Neutrophil (primary cell): ENCODE measurements at regions not wholly inside any gene's neighbourhood (a gene's known extent, or its start where the extent isn't known, plus 50 kb on each side); places are given as distances from the start of the nearest gene placed in this dataset.

Experiments
- H3K27ac ChIP-seq: fragments of 200-600 bp; sonication (generic); 2 replicates; pipeline ENCODE4 v1.5.1; 2016; ENCODE audit warnings: mild to moderate bottlenecking, moderate library complexity
- H3K27me3 ChIP-seq: fragments of 200-600 bp; sonication (generic); 2 replicates; pipeline ENCODE4 v1.6.0; 2016; ENCODE audit warnings: mild to moderate bottlenecking
- H3K36me3 ChIP-seq: fragments of 200-600 bp; sonication (generic); 2 replicates; pipeline ENCODE4 v1.5.1; 2017
- H3K4me1 ChIP-seq, 2 experiments: fragments of 200-600 bp in 1 of 2; sonication (generic) in 1 of 2; 1 replicate in 1 of 2; 2 replicates in 1 of 2; pipeline versions ENCODE4 v1.5.1 to v1.6.1; 2013 to 2016; ENCODE audit warnings: low read depth in 1 of 2, low read length in 1 of 2, mild to moderate bottlenecking in 1 of 2, moderate library complexity in 1 of 2; ENCODE audit not compliant: control insufficient read depth in 1 of 2, insufficient read depth in 1 of 2
- H3K4me3 ChIP-seq, 2 experiments: fragments of 200-600 bp in 1 of 2; sonication (generic) in 1 of 2; 1 replicate in 1 of 2; 2 replicates in 1 of 2; pipeline ENCODE4 v1.5.1; 2013 to 2016; ENCODE audit warnings: low read depth in 1 of 2, low read length in 1 of 2, mild to moderate bottlenecking in 1 of 2, moderate library complexity in 1 of 2
- H3K9me3 ChIP-seq: fragments of 200-600 bp; sonication (generic); 2 replicates; pipeline ENCODE4 v1.5.1; 2016
- TF ChIP-seq, protein P1 (sequence below): fragments of 200-600 bp; sonication (generic); IDR thresholded peaks from 2 replicates; pipeline ENCODE4 v1.5.1; 2016; ENCODE audit warnings: antibody characterized with exemption

DNA sequence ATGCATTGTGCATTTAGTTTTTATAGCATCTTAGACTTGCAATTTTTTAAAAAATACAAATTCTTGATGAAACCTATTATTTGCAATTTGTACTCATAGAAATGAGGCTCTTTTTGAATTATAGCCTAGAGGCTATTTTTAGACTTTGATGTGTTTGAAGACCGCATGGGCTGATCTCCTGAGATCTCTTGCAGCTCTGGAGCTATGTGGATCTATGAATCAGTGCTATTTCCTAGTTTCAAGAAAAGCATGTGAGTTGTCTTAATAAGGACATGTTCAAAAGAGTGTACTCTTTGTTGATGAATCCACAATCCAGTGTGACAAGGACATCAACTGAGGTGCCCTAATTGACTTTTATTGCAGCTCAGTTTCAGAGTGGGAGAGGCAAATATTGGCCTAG is 620.5 kb downstream of the ETS1 start:
- no peaks in the 10 kb centered on the region for H3K36me3 ChIP-seq
- TF ChIP-seq, protein P1, sequence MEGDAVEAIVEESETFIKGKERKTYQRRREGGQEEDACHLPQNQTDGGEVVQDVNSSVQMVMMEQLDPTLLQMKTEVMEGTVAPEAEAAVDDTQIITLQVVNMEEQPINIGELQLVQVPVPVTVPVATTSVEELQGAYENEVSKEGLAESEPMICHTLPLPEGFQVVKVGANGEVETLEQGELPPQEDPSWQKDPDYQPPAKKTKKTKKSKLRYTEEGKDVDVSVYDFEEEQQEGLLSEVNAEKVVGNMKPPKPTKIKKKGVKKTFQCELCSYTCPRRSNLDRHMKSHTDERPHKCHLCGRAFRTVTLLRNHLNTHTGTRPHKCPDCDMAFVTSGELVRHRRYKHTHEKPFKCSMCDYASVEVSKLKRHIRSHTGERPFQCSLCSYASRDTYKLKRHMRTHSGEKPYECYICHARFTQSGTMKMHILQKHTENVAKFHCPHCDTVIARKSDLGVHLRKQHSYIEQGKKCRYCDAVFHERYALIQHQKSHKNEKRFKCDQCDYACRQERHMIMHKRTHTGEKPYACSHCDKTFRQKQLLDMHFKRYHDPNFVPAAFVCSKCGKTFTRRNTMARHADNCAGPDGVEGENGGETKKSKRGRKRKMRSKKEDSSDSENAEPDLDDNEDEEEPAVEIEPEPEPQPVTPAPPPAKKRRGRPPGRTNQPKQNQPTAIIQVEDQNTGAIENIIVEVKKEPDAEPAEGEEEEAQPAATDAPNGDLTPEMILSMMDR, result no peak
- no peak overlapping the region for H3K27ac ChIP-seq
- H3K4me3 ChIP-seq, result no peak overlapping the region
- H3K4me1 ChIP-seq, result no peaks in the 10 kb centered on the region
- no peaks in the 10 kb centered on the region for H3K27me3 ChIP-seq
- H3K9me3 ChIP-seq, result no peaks in the 10 kb centered on the region

DNA sequence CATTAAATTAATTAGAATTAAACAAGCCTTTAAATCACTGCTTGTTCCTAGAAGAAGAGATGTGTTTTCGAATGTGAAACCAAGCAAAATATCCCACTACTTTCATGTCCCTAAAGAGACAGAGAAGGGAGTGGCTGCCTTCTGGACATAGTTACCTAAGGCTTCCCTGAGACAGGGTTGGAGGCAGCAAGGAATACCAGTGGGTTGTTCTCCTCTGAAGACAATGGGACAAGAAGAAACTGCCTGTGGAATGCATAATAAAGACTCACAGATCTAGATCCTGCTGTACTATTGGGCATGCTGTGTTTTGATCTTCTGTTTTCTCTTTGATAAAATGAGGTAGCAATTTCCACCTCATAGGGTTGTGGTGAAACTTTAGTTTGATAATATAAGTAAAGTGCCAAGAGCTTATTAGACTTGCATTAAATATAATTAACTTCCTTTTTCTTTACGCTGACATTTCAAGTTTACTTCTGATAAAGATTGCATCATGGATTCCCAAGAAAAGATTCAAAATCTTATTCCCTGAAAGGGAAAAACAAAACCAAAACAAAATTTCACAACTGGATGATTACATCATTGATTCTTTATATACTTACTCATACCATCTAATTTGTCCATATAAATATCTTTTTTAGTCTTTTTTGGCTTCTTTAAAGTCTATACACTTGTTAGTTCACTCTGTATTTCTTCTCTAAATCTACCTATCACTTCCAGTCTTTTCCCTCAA is 621.3 kb downstream of the ETS1 start:
- H3K9me3 ChIP-seq, result no peaks in the 10 kb centered on the region
- no peaks in the 10 kb centered on the region for H3K36me3 ChIP-seq
- H3K4me3 ChIP-seq, result no peak overlapping the region
- H3K4me1 ChIP-seq, result no peaks in the 10 kb centered on the region
- no peak overlapping the region for H3K27ac ChIP-seq
- TF ChIP-seq, protein P1, result no peak
- no peaks in the 10 kb centered on the region for H3K27me3 ChIP-seq

DNA sequence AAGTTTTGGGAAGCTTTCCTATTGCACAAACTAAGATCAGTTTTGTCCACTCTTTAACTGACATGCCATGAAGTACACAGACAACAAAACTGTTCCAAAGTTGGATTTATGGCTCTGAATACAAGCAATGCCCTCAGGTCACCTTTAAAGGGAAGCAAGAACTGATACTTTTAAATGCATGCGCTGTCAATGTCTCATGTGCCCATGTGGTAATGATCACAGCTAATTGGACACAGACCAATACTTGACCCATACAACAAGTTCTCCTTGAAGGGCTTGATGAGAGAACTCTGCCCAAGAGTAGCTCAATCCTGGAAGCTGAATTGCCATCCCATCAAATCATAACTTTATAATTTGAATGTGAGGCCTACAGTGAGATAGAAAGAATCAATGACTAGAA is 624.9 kb downstream of the ETS1 start:
- TF ChIP-seq, protein P1, result no peak
- H3K4me1 ChIP-seq, result no peaks in the 10 kb centered on the region
- no peaks in the 10 kb centered on the region for H3K27me3 ChIP-seq
- H3K4me3 ChIP-seq, result no peak overlapping the region
- H3K9me3 ChIP-seq, result no peaks in the 10 kb centered on the region
- H3K36me3 ChIP-seq, result no peaks in the 10 kb centered on the region
- H3K27ac ChIP-seq, result no peak overlapping the region

DNA sequence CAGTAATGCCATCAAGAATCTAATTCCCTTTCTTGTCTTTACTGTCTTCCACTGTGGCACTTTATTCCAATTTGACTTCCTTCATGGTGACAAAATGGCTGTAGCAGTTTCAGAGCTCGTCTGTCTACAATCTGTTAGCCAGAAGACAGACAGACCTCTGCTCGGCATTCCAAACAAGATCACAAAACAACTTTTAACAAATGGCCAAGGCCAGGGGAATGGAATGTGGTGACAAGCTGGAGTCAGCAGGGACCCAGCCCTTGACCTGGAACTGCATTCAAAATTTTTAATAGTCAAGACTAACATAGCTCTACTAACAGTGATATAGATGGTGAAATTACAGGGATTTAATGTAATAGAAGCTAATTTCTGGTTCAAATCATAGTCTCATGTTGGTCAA is 637.2 kb downstream of the ETS1 start:
- Histone ChIP-seq H3K9me3 (no peaks in the 10 kb centered on the region), H3K4me1 (no peaks in the 10 kb centered on the region), H3K27me3 (no peaks in the 10 kb centered on the region), H3K4me3 (no peak overlapping the region), H3K36me3 (no peaks in the 10 kb centered on the region), H3K27ac (no peak overlapping the region)
- TF ChIP-seq, protein P1, result no peak

DNA sequence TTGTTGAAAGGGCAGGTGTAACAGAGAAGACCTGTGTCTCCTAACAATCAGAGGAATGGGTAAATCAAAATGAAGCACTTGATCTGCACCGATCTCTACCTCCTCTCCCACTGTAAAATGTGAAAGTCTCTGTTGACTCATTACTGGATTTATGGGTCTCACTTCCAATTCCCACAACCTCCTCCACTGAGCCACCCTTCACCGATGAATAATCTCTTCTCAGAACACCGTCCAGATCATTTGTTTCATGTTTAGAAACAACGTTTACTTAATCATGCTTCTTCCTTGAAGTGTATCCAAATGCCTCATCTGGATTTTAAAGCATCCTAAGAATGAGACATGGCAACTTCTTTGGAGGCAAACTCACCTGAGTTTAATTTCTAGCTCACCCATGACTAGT is 643.6 kb downstream of the ETS1 start:
- H3K36me3 ChIP-seq, result no peaks in the 10 kb centered on the region
- no peaks in the 10 kb centered on the region for H3K9me3 ChIP-seq
- TF ChIP-seq, protein P1, result no peak
- no peak overlapping the region for H3K4me3 ChIP-seq
- no peak overlapping the region for H3K27ac ChIP-seq
- H3K4me1 ChIP-seq, result no peaks in the 10 kb centered on the region
- no peaks in the 10 kb centered on the region for H3K27me3 ChIP-seq
